ENCODE measurements at regions not wholly inside any gene's neighbourhood (a gene's known extent, or its start where the extent isn't known, plus 50 kb on each side); places are given as distances from the start of the nearest gene placed in this dataset.

GRCh38 chr12:91988086-91988923 is 157.3 kb downstream of the BTG1 start:
- TF ChIP-seq CTCF (IDR thresholded peaks at IDR 0.05 in 8 of 11, conservative IDR thresholded peaks at IDR 0.05 in 3 of 11) (no peak), POLR2AphosphoS5 (IDR thresholded peaks at IDR 0.05) (peak in 1 of 3 donors; percentile 71)
